Natural killer cell (primary cell): ENCODE measurements at regions not wholly inside any gene's neighbourhood (a gene's known extent, or its start where the extent isn't known, plus 50 kb on each side); places are given as distances from the start of the nearest gene placed in this dataset.

Experiments
- ATAC-seq, 3 donors: fragments of 150-1000 bp in 2 of 3; fragments of 200-7000 bp in 1 of 3; cut with Tn5 transposase; 1 replicate in 1 of 3; 2 replicates in 2 of 3; pipeline ENCODE4 v1.10.0; 2021; ENCODE audit warnings: mild to moderate bottlenecking in 2 of 3, moderate library complexity in 2 of 3
- DNase-seq, 2 donors: peaks; one replicate each; pipeline versions ENCODE4 v3.0.0 to v3.0.0-alpha.2; 2013 to 2021; ENCODE audit warnings: mixed read lengths in 1 of 2
- H3K27ac ChIP-seq: one replicate; pipeline ENCODE4 v1.5.1; 2013; ENCODE audit warnings: mild to moderate bottlenecking, low read length
- H3K27me3 ChIP-seq: one replicate; pipeline ENCODE4 v1.6.1; 2013; ENCODE audit warnings: low read length; ENCODE audit not compliant: control insufficient read depth, insufficient read depth
- H3K36me3 ChIP-seq: one replicate; pipeline ENCODE4 v1.6.1; 2013; ENCODE audit warnings: low read length; ENCODE audit not compliant: control insufficient read depth, insufficient read depth
- H3K4me1 ChIP-seq: one replicate; pipeline ENCODE4 v1.6.1; 2013; ENCODE audit warnings: low read length; ENCODE audit not compliant: control insufficient read depth, insufficient read depth
- H3K4me3 ChIP-seq: one replicate; pipeline ENCODE4 v1.5.1; 2013; ENCODE audit warnings: low read length
- H3K9me3 ChIP-seq: one replicate; pipeline ENCODE4 v1.6.1; 2013; ENCODE audit warnings: low read length; ENCODE audit not compliant: control insufficient read depth, insufficient read depth
- H3K27ac Mint-ChIP-seq, 2 donors: one replicate each; pipeline ENCODE4 v1.8.0; 2022; ENCODE audit warnings: mild to moderate bottlenecking in 2 of 2, mixed read lengths in 2 of 2, moderate library complexity in 1 of 2
- H3K27me3 Mint-ChIP-seq, 2 donors: one replicate each; pipeline ENCODE4 v1.8.0; 2022; ENCODE audit warnings: low read depth in 2 of 2, mixed read lengths in 2 of 2
- H3K36me3 Mint-ChIP-seq: one replicate; pipeline ENCODE4 v1.8.0; 2022; ENCODE audit warnings: mixed read lengths
- H3K4me1 Mint-ChIP-seq, 2 donors: one replicate each; pipeline ENCODE4 v1.8.0; 2022; ENCODE audit warnings: mixed read lengths in 2 of 2
- H3K4me3 Mint-ChIP-seq: one replicate; pipeline ENCODE4 v1.8.0; 2022; ENCODE audit warnings: mild to moderate bottlenecking, moderate library complexity, mixed read lengths
- H3K9me3 Mint-ChIP-seq, 2 donors: one replicate each; pipeline ENCODE4 v1.8.0; 2022; ENCODE audit warnings: mixed read lengths in 2 of 2
- CTCF ChIP-seq: fragments of 200-600 bp; IDR thresholded peaks from one replicate; pipeline ENCODE4 v1.8.0; 2022; ENCODE audit warnings: antibody characterized with exemption
- WGBS: methylation state at CpG from one replicate; pipeline ENCODE4 v1.1.7; 2013; ENCODE audit warnings: missing lambda C conversion rate; ENCODE audit not compliant: insufficient coverage; 5-methylcytosine and 5-hydroxymethylcytosine counted together
- intact Hi-C: fragments of 100-400 bp; cut with micrococcal nuclease; formaldehyde crosslinking; loops from one replicate; pipeline ENCODE4 v1.14.2; 2022

DNA sequence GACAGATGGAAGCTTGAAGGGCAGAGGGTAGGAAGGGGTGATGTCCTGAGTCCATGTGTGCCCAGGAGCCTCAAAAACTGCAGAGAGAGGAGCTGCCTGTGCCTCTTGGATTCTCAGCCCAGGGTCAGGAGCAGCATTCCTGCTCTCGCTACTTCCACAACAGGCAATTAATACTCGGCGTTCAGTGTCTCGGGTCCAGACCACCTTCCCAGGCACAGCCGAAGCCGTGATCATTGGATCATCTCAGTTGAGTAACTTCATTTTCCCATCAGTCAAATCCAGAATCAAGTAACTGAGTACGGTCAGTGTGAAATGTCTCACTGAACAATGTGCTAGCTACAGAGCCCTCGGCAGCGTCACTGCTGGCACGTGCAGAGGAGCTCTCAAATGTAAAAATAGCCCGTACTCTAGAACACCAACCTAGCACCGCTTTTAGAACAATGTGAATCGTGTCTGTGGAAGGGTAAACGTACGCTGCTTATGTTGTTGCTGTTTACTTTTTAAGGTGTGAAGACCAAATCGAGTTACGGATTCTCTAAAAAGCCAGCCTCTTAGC lies 63.5 kb upstream of the IRX4 start:
- intact Hi-C loops, result no loop called here
- no peaks in the 10 kb centered on the region for H3K9me3 ChIP-seq
- Mint-ChIP-seq H3K27ac (no peak overlapping the region), H3K27me3 (peaks cover 12 to 31% of the 10 kb centered on the region in 2 donors), H3K4me3 (no peak overlapping the region), H3K9me3 (no peaks in the 10 kb centered on the region), H3K4me1 (no peaks in the 10 kb centered on the region), H3K36me3 (no peaks in the 10 kb centered on the region)
- no peak overlapping the region for H3K4me3 ChIP-seq
- no peaks in the 10 kb centered on the region for H3K27me3 ChIP-seq
- no peaks in the 10 kb centered on the region for H3K4me1 ChIP-seq
- no peak for TF ChIP-seq CTCF
- no peak overlapping the region for H3K27ac ChIP-seq
- DNase-seq, result no peak
- no peak for ATAC-seq
- WGBS, result 84% methylated on average over 17 of the region's 17 CpGs
- no peaks in the 10 kb centered on the region for H3K36me3 ChIP-seq

DNA sequence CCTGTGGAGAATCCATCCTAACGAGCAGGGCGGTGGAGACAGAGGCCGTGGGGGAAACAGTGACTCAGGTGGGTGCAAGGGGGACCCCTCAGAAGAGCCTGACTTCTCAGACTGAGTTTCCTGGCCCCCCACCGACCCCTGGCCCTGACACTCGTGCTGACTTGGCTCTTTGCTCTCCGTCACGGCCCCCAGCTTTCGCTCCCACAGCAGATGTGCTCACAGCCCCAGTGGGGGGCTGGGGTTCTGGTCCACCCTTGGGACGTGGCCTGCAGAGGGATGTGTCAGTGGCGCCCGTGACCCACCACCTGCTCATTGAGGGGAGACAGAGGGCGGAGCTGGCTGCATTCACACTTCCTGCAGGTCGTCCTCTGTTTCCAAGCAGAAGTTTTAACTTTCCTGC lies 62.9 kb upstream of the IRX4 start:
- Mint-ChIP-seq H3K27me3 (peaks cover 11 to 31% of the 10 kb centered on the region in 2 donors), H3K4me3 (no peak overlapping the region), H3K36me3 (no peaks in the 10 kb centered on the region), H3K4me1 (no peaks in the 10 kb centered on the region), H3K27ac (no peak overlapping the region), H3K9me3 (no peaks in the 10 kb centered on the region)
- DNase-seq (no peak), ATAC-seq (no peak)
- Histone ChIP-seq H3K36me3 (no peaks in the 10 kb centered on the region), H3K4me3 (no peak overlapping the region), H3K27me3 (no peaks in the 10 kb centered on the region), H3K27ac (no peak overlapping the region), H3K9me3 (no peaks in the 10 kb centered on the region), H3K4me1 (no peaks in the 10 kb centered on the region)
- intact Hi-C loops, result no loop called here
- 66% methylated on average over 13 of the region's 13 CpGs for WGBS
- TF ChIP-seq CTCF, result no peak

GRCh38 chr5:1944408-1944807 lies 61.7 kb upstream of the IRX4 start:
- Histone ChIP-seq H3K4me1 (no peaks in the 10 kb centered on the region), H3K27me3 (no peaks in the 10 kb centered on the region), H3K36me3 (no peaks in the 10 kb centered on the region), H3K9me3 (no peaks in the 10 kb centered on the region), H3K4me3 (no peak overlapping the region), H3K27ac (no peak overlapping the region)
- H3K9me3 Mint-ChIP-seq, result no peaks in the 10 kb centered on the region
- no peak overlapping the region for H3K27ac Mint-ChIP-seq
- 82% methylated on average over 10 of the region's 10 CpGs for WGBS
- no peak for DNase-seq
- intact Hi-C loops, result no loop called here
- H3K4me3 Mint-ChIP-seq, result no peak overlapping the region
- TF ChIP-seq CTCF, result no peak
- H3K36me3 Mint-ChIP-seq, result no peaks in the 10 kb centered on the region
- no peaks in the 10 kb centered on the region for H3K4me1 Mint-ChIP-seq
- no peak for ATAC-seq
- peaks cover 11 to 31% of the 10 kb centered on the region in 2 donors for H3K27me3 Mint-ChIP-seq

- TF ChIP-seq CTCF, result no peak
- Mint-ChIP-seq H3K27me3 (peaks cover 11 to 31% of the 10 kb centered on the region in 2 donors), H3K9me3 (no peaks in the 10 kb centered on the region), H3K4me1 (no peaks in the 10 kb centered on the region), H3K27ac (no peak overlapping the region), H3K4me3 (no peak overlapping the region), H3K36me3 (no peaks in the 10 kb centered on the region)
- H3K9me3 ChIP-seq, result no peaks in the 10 kb centered on the region
- H3K4me1 ChIP-seq, result no peaks in the 10 kb centered on the region
- 91% methylated on average over 11 of the region's 11 CpGs for WGBS
- ATAC-seq, result no peak
- no peaks in the 10 kb centered on the region for H3K36me3 ChIP-seq
- no peak for DNase-seq
- H3K27me3 ChIP-seq, result no peaks in the 10 kb centered on the region
- intact Hi-C loops, result no loop called here
- H3K4me3 ChIP-seq, result no peak overlapping the region
- no peak overlapping the region for H3K27ac ChIP-seq
Observed at GRCh38 chr5:1943481-1943880, 60.8 kb upstream of the IRX4 start.
